Calu3 (cell line): ENCODE measurements at regions not wholly inside any gene's neighbourhood (a gene's known extent, or its start where the extent isn't known, plus 50 kb on each side); places are given as distances from the start of the nearest gene placed in this dataset.

Experiments
- BruUV-seq: library from RNA; stranded (reverse); fragments of 400-500 nt; replicated peaks from 2 replicates; lab custom pipeline; 2021; lab: Mats Ljungman, UMichigan
- CTCF ChIA-PET: fragments of 300-600 bp; sonication (Branson Sonifier 250); formaldehyde crosslinking; loops from one replicate; lab custom pipeline; 2022; ENCODE audit warnings: antibody characterized with exemption; lab: Charles Lee
- DNase-seq: peaks from one replicate; pipeline ENCODE4 v3.0.0; 2022
- H3K27ac Mint-ChIP-seq: one replicate; pipeline ENCODE4 v1.8.0; 2022; ENCODE audit warnings: mixed read lengths; ENCODE audit not compliant: unreplicated experiment
- H3K27me3 Mint-ChIP-seq: one replicate; pipeline ENCODE4 v1.8.0; 2022; ENCODE audit warnings: mixed read lengths; ENCODE audit not compliant: unreplicated experiment
- H3K36me3 Mint-ChIP-seq: one replicate; pipeline ENCODE4 v1.8.0; 2022; ENCODE audit warnings: mild to moderate bottlenecking, moderate library complexity, mixed read lengths; ENCODE audit not compliant: insufficient read depth, unreplicated experiment
- H3K4me1 Mint-ChIP-seq: one replicate; pipeline ENCODE4 v1.8.0; 2022; ENCODE audit warnings: mild to moderate bottlenecking, low read depth, mixed read lengths; ENCODE audit not compliant: unreplicated experiment
- H3K4me3 Mint-ChIP-seq: one replicate; pipeline ENCODE4 v1.8.0; 2022; ENCODE audit warnings: mild to moderate bottlenecking, low read depth, moderate library complexity, mixed read lengths; ENCODE audit not compliant: unreplicated experiment
- H3K9me3 Mint-ChIP-seq: one replicate; pipeline ENCODE4 v1.8.0; 2022; ENCODE audit warnings: low read depth, mixed read lengths; ENCODE audit not compliant: unreplicated experiment
- intact Hi-C: fragments of 100-400 bp; cut with micrococcal nuclease; formaldehyde crosslinking; loops from one replicate; pipeline ENCODE4 v1.10.0; 2022; ENCODE audit not compliant: unreplicated experiment
- TF ChIP-seq, protein P1 (sequence below): fragments of 200-600 bp; IDR thresholded peaks from one replicate; pipeline ENCODE4 v1.8.0; 2022; ENCODE audit warnings: antibody characterized with exemption; ENCODE audit not compliant: unreplicated experiment

DNA sequence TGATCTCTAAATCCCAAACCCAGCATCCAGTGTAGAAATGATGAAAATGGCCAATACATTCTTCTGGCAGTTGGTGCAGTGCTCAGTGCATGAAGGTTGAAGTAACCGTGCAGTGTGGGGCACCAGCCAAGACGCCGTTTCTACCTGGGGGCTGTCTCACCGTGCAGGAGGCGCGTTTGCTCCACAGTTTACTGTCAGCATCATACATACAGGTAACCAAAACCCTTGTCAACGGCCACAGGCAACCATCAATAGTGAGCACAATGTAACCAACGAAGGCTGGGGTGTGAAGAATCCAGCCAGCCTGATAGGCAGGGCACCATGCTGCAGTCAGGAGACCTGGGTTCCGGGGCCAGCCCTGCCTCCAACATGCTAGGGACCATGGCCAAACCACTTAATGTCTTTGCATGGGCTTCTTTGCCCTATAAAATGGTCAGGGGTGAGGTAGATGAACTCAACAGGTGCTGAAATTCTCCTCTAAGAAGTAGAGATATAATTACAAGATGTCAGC lies 127.5 kb upstream of the ID2 start:
- Mint-ChIP-seq H3K4me3 (no peak overlapping the region), H3K36me3 (peaks cover 9% of the 10 kb centered on the region), H3K4me1 (no peaks in the 10 kb centered on the region), H3K9me3 (peaks cover 2% of the 10 kb centered on the region), H3K27me3 (no peaks in the 10 kb centered on the region), H3K27ac (no peak overlapping the region)
- CTCF ChIA-PET: no interaction called here
- TF ChIP-seq, protein P1, sequence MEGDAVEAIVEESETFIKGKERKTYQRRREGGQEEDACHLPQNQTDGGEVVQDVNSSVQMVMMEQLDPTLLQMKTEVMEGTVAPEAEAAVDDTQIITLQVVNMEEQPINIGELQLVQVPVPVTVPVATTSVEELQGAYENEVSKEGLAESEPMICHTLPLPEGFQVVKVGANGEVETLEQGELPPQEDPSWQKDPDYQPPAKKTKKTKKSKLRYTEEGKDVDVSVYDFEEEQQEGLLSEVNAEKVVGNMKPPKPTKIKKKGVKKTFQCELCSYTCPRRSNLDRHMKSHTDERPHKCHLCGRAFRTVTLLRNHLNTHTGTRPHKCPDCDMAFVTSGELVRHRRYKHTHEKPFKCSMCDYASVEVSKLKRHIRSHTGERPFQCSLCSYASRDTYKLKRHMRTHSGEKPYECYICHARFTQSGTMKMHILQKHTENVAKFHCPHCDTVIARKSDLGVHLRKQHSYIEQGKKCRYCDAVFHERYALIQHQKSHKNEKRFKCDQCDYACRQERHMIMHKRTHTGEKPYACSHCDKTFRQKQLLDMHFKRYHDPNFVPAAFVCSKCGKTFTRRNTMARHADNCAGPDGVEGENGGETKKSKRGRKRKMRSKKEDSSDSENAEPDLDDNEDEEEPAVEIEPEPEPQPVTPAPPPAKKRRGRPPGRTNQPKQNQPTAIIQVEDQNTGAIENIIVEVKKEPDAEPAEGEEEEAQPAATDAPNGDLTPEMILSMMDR: no peak
- no peak for DNase-seq
- intact Hi-C loops: no loop called here
- no TSS peak for BruUV-seq

DNA sequence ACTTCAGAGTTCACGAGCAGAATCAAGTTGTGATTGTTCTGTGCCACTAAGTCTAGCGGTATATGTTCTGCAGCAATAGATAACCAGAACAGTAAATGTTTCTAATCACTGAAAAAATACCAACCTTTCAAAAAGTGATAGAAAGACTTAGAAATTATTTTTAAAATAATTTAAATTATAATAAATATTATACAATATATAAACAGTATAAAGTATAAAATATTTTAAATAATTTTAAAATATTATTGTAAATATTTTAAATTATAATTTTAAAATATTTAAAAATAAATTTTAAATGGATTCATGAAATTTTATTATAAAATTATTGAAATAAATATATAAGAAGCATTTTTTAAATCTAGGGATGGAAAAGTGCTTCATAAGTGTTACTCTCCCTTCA lies 126.3 kb upstream of the ID2 start:
- intact Hi-C loops: no loop called here
- Mint-ChIP-seq H3K4me1 (no peaks in the 10 kb centered on the region), H3K27ac (no peak overlapping the region), H3K4me3 (no peak overlapping the region), H3K27me3 (no peaks in the 10 kb centered on the region), H3K36me3 (peaks cover 9% of the 10 kb centered on the region), H3K9me3 (peaks cover 2% of the 10 kb centered on the region)
- no TSS peak for BruUV-seq
- CTCF ChIA-PET: no interaction called here
- DNase-seq: no peak
- TF ChIP-seq, protein P1: no peak

DNA sequence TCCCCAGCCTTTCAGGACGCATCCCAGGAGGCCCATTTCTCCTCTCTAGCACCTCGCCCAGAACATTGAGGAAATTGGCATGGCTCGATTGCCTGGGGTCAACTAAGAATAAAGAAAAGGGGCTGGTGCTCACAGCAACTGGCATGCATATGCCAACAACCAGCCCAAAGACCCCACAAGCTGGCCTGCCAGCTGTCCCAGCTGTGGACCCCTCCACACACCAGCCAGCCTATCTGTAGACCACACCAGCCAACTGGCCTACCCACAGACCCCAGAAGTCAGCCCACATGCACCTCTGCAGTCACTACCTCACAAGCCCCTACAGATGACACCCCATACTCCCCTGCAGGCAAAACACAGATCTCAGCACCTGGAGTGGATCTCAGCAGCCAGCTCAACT lies 123.8 kb upstream of the ID2 start:
- H3K27ac Mint-ChIP-seq: no peak overlapping the region
- peaks cover 9% of the 10 kb centered on the region for H3K36me3 Mint-ChIP-seq
- BruUV-seq: no TSS peak
- CTCF ChIA-PET: no interaction called here
- H3K4me1 Mint-ChIP-seq: no peaks in the 10 kb centered on the region
- no peaks in the 10 kb centered on the region for H3K27me3 Mint-ChIP-seq
- intact Hi-C loops: no loop called here
- peaks cover 9% of the 10 kb centered on the region for H3K9me3 Mint-ChIP-seq
- no peak for DNase-seq
- no peak overlapping the region for H3K4me3 Mint-ChIP-seq
- TF ChIP-seq, protein P1: no peak

DNA sequence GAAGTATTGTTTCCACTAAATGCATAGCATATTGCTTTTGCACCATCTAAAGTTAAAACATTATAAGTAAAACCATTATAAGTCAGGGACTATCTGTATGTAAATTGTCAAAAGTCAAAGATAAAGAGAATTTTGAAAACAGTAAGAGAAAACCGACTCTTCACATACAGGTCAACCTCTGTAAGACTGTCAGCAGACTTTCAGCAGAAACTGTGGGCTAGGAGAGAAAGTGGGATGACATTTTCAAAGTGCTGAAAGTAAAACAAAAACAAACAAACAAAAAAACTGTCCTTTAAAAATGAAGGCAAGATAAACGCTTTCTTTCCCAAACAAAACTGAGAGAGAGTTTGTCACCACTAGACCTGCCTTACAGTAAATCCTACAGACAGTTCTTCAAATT lies 122.9 kb upstream of the ID2 start:
- H3K36me3 Mint-ChIP-seq: peaks cover 9% of the 10 kb centered on the region
- H3K9me3 Mint-ChIP-seq: peaks cover 9% of the 10 kb centered on the region
- no peak for DNase-seq
- TF ChIP-seq, protein P1: no peak
- H3K4me1 Mint-ChIP-seq: no peaks in the 10 kb centered on the region
- H3K27ac Mint-ChIP-seq: no peak overlapping the region
- no TSS peak for BruUV-seq
- H3K4me3 Mint-ChIP-seq: no peak overlapping the region
- CTCF ChIA-PET: interaction anchor here (0.7 kb wide), 1 partner anchor 14 kb away, joined by 3 read pairs; no protein-coding TSS in a partner anchor
- no peaks in the 10 kb centered on the region for H3K27me3 Mint-ChIP-seq
- intact Hi-C loops: no loop called here
